GM23338 (cell line): ENCODE measurements at regions not wholly inside any gene's neighbourhood (a gene's known extent, or its start where the extent isn't known, plus 50 kb on each side); places are given as distances from the start of the nearest gene placed in this dataset.

Source experiments
- CREB1 ChIP-seq: fragments of 250-450 bp; sonication (Bioruptor Pico); IDR thresholded peaks from 2 replicates; pipeline ENCODE4 v1.5.0; 2020; ENCODE audit warnings: low read depth, mild to moderate bottlenecking, moderate library complexity
- CTCF ChIP-seq, 2 experiments: fragments of 200-600 bp in 1 of 2; sonication (generic) in 1 of 2; conservative IDR thresholded peaks; 2 replicates each; pipeline versions ENCODE4 v1.5.1 to v1.6.1; 2016 to 2017; ENCODE audit warnings: antibody characterized with exemption in 2 of 2, low read depth in 2 of 2, mild to moderate bottlenecking in 2 of 2, moderate library complexity in 1 of 2
- EZH2 ChIP-seq: fragments of 200-600 bp; sonication (generic); IDR thresholded peaks from one replicate; pipeline ENCODE4 v1.8.0; 2017; ENCODE audit warnings: antibody characterized with exemption, mild to moderate bottlenecking, low read depth; ENCODE audit not compliant: unreplicated experiment
- EZH2phosphoT487 ChIP-seq: fragments of 200-600 bp; sonication (generic); IDR thresholded peaks from one replicate; pipeline ENCODE4 v1.8.1; 2018; ENCODE audit warnings: antibody characterized with exemption; ENCODE audit not compliant: unreplicated experiment
- POLR2AphosphoS5 ChIP-seq: IDR thresholded peaks from 2 replicates; pipeline ENCODE4 v1.6.1; 2016; ENCODE audit warnings: antibody characterized with exemption, low read depth
- REST ChIP-seq: IDR thresholded peaks from one replicate; pipeline ENCODE4 v1.6.1; 2018; ENCODE audit warnings: antibody characterized with exemption; ENCODE audit not compliant: unreplicated experiment

GRCh38 chr10:127797339-127797738, 60.4 kb downstream of the FOXI2 start:
- TF ChIP-seq CTCF (conservative IDR thresholded peaks at IDR 0.05; ENCODE audit: low read depth in 2 of 2), result no peak
- TF ChIP-seq EZH2, result no peak
- TF ChIP-seq REST, result no peak
- TF ChIP-seq CREB1, result no peak
- no peak for TF ChIP-seq POLR2AphosphoS5
- no peak for TF ChIP-seq EZH2phosphoT487
